ENCODE measurements at regions not wholly inside any gene's neighbourhood (a gene's known extent, or its start where the extent isn't known, plus 50 kb on each side); places are given as distances from the start of the nearest gene placed in this dataset.

DNA sequence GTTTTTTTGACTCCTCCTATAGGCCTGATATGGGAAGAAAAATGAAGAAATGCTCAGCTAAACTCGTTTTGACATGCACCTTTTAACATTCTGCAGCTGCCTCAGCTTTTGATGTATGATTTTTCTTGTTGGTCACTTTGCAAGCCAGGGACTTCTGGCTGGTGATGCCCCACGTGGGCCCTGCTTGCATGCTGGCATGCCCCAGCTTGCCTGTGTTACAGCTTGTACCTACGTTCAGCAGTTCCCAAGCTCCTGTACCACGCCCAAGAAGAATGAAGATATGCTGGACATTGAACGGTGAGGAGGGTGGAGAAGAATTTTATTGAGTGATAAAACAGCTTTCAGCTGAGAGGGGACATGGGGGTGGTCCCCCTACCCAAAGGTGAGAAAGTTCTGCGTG lies 245.6 kb upstream of the FZD8 start:
- no peak for TF ChIP-seq POLR2A (IDR thresholded peaks at IDR 0.05)
- TF ChIP-seq, protein P1, sequence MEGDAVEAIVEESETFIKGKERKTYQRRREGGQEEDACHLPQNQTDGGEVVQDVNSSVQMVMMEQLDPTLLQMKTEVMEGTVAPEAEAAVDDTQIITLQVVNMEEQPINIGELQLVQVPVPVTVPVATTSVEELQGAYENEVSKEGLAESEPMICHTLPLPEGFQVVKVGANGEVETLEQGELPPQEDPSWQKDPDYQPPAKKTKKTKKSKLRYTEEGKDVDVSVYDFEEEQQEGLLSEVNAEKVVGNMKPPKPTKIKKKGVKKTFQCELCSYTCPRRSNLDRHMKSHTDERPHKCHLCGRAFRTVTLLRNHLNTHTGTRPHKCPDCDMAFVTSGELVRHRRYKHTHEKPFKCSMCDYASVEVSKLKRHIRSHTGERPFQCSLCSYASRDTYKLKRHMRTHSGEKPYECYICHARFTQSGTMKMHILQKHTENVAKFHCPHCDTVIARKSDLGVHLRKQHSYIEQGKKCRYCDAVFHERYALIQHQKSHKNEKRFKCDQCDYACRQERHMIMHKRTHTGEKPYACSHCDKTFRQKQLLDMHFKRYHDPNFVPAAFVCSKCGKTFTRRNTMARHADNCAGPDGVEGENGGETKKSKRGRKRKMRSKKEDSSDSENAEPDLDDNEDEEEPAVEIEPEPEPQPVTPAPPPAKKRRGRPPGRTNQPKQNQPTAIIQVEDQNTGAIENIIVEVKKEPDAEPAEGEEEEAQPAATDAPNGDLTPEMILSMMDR (IDR thresholded peaks at IDR 0.05): no peak
